Stimulated activated CD8-positive, alpha-beta memory T cell treated with anti-CD3 and anti-CD28 coated beads, Interleukin-15, amount 100 ng/mL, for 24 hours (primary cell): ENCODE measurements at regions not wholly inside any gene's neighbourhood (a gene's known extent, or its start where the extent isn't known, plus 50 kb on each side); places are given as distances from the start of the nearest gene placed in this dataset.

Experiments
- DNase-seq: peaks from one replicate; pipeline ENCODE4 v3.0.0-alpha.2; 2020; ENCODE audit warnings: low read depth

DNA sequence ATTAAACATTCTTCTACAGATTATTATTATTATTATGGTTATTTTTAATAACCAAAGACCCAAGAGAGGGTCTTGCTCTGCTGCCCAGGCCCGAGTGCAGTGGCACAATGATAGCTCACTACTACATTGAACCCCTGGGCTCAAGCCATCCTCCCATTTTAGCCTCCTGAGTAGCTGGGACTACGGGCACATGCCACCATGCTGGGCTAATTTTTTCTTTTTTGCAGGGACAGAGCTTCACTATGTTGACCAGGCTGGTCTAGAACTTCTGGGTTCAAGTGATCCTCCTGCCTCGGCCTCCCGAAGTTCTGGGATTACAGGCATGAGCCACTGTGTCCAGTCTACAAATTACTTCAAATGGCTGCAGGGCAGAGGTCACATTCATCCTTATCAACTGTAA, 179.8 kb downstream of the KCNRG start:
- no peak for DNase-seq

DNA sequence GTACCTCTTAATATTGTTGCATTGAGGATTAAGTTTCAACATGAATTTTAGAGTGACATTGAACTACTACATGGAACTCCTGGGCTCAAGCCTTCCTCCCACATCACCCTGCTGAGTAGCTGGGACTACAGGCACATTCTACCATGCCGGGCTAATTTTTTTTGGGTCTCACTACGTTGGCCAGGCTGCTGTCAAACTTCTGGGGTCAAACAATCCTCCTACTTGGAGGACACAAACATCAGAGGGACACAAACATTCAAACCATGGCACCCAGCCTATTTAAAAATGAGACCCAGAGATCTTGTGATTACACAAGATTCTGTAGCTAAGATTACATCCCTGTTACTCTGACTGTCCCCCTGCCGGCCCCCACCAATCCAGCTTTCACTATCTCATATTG, 180.9 kb downstream of the KCNRG start:
- DNase-seq: no peak

- DNase-seq: no peak
Observed at GRCh38 chr13:50197705-50198104, 182.5 kb downstream of the KCNRG start.

DNA sequence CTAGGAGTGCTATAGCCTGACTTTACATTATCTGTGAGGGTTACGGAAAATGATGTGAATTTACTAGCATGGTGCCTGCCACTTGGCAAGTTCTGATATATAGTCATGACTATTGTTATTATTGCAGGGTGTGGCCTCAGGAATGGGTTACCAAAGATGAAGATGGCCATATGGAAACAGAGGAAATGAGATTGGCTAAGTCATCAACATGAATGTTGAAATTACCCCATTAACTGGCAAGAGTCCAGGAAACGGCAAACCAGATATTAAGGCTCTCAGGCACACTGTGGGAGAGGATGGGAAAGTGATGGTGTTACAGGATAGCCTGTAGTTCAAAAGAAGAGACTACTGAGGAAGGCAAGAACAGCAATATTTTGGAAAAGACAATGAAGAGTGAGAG, 183.3 kb downstream of the KCNRG start:
- no peak for DNase-seq

DNA sequence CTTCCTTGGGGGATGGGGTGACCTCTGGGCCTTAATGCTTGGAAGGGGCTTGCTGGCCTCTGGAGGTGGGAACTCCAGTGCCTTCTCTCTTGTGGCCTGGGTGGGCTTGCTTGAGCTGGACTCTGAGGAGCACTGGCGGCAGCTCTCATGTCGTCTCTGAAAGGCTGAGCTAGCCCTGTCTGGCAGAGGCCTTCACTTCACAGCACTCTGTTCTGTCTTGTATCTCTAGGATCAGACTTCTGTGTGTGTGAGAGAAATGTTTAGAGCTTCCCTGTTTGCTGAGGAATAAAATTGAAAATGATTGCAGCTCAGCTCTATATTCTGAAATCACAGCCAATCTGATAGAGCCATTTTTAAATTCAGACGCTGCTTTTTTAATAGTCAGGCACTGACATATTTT, 185.3 kb downstream of the KCNRG start:
- no peak for DNase-seq

DNA sequence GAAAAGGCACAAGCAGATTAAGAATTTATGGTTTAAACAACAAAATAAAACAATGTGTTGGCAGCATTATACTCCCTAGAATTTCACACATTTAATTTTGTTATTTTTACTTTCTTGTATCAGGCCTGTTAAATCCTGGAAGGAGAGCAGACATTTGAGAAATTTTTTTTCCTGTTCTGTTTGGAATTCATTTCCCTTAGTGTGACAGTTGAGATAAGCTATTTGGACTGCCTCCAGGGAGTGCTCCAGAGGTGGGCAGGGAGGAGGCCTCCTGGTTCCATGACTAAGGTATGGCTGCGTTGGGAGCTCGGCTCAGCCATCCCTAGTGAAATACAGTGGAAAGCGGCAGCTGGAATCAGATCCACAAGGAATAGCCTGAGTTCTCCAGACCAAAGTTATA, 185.7 kb downstream of the KCNRG start:
- no peak for DNase-seq

- DNase-seq: no peak
Observed at GRCh38 chr13:50202485-50202884, 187.2 kb downstream of the KCNRG start.

- no peak for DNase-seq
Observed at GRCh38 chr13:50203256-50203941, 188.2 kb downstream of the KCNRG start.

DNA sequence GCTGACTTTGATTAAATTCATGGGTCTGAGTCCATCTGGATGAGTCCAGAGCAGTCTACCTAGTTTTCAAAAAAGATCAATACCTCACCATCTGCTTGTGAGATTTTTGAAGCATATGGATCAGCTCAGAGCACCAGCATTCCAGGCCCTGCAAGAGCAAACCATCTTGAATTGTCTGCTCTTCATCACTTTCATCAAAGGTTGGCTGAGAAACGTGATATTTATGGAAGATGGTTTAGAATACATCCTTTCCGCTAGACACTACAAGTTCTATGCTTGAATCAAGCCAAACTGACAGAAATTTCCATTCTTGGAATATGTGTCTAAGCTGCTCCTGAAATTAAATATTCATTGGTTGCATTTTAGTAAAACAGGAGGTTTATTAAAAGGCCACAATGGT, 190.3 kb downstream of the KCNRG start:
- DNase-seq: no peak

- DNase-seq: no peak
Observed at GRCh38 chr13:50208826-50209335, 193.6 kb downstream of the KCNRG start.

DNA sequence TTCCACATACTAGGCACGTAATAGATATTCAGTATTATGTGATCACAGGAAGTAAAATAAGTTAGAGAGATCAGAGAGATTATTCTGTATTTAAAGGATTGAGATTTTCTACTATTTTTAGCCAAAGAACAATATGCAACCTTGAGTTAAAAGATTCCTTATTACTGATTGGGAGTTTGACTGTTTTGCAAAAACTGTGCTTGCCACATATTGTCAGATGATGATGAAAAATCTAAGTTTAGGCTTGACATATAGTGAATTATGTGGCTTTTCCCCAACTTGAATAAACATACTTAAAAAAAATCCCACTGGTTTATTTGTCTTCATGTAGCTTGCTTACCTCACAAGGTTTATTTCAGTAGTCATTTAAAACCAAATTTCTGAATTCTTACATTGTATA, 194.4 kb downstream of the KCNRG start:
- no peak for DNase-seq

GRCh38 chr13:50213526-50213925, 198.3 kb downstream of the KCNRG start:
- no peak for DNase-seq

GRCh38 chr13:50214514-50214913, 199.3 kb downstream of the KCNRG start:
- DNase-seq: no peak

GRCh38 chr13:50215399-50215798, 200.2 kb downstream of the KCNRG start:
- no peak for DNase-seq

- no peak for DNase-seq
Observed at GRCh38 chr13:50219743-50220142, 204.5 kb downstream of the KCNRG start.

DNA sequence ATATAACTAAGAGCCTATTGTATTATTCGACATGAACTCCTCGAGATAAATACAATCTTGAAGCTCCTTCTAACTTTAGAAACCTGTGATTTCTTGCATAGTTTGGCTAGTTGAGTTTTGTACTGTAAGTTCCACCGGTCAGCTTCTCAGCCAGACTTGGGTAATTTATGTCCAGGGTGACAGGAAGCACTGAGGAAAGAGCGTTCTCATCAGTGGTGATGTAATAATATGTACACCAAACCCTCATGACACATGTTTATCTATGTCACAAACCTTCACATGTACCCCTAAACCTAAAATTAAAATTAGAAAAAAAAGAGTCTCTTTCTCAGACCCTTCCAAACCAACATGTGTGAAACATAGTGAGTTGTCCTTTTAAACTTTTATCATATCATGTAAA, 205.7 kb downstream of the KCNRG start:
- no peak for DNase-seq

DNA sequence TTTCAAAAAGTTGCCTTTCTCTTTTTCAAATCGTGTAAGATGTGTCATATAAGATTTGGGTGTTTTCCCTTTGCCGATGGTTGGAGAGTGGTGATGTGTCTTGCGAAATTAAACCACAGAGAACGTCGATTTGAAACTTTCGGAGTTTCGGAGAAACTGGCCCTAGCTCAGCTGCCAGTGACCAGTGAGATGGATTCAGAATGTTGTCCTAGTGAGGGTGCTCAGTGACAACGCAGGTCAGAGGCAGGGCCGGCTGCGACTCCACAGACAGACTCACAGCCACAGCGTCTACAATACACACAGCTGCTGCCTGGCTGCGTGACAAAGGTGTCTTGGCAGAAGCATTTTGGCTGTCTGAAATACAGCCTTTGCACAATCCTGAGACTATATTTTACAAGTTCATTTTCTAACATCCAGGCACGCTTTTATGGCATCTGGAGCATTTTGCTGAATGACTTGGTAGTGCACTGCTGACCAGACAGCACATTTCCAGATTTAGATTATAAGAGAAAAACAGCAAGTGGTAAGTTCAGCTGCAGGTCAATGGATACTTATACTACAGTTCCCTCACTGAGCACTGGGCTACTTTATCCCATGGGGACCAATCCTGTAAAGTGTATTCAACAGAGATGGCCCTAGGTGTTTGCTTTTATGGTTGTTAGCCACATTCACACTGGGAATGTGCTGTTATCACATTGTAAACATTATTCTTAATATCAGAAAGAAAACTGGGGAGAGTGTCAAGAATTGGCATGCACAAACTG, 207.5 kb downstream of the KCNRG start:
- DNase-seq: no peak

GRCh38 chr13:50224534-50224933, 209.3 kb downstream of the KCNRG start:
- DNase-seq: no peak

- DNase-seq: no peak
Observed at GRCh38 chr13:50225193-50226155, 210.2 kb downstream of the KCNRG start.

DNA sequence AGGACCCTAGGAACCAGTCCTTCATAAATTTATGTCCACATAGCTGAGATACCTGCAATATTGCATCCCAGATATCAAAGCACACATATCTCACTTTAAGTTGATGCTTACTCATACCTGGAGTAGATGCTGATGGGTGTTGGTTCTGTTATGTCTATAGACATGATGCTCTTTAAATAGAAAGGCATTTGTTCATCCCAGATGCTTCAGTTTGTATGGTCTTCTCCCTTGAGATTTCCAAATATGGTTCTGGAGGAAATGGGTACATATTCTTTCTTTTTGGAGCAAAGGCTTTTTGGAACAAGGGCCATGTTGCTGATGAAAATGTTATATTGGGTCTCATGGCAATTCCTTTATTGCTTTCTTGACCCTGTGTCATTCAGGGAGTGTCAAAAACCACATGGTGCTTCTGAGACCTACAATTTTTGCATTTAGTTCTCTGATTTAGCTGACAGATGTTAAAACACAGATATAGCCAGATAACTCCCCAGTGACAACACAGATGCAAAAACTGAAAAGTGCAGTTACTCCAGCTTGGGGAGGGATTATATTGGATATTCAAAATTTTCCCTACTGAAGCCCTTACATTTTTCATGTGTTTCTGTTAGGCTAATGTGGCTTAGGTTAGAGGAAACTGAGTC, 211.4 kb downstream of the KCNRG start:
- no peak for DNase-seq

- DNase-seq: no peak
Observed at GRCh38 chr13:50227361-50227760, 212.1 kb downstream of the KCNRG start.

DNA sequence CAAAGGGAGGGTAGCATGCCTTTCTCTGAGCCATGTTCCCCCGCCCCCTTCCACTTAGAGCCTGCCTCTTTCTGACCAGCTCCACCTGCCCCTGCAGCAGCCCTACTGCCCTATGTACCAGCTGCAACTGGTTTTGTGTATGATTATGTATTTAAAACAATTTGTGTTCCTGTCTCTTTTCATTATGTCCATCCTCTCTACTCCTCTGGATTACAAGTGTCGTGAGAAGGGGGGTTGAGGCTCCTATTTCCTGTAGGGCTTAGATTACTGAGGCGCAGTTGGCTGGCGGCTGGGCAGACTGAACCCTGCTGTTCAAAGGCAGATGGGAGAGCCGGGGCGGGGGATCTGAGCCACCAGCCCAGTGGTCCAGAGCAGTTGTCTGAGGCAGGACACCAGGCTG, 213.3 kb downstream of the KCNRG start:
- no peak for DNase-seq
